ENCODE measurements at regions not wholly inside any gene's neighbourhood (a gene's known extent, or its start where the extent isn't known, plus 50 kb on each side); places are given as distances from the start of the nearest gene placed in this dataset.

GRCh38 chr13:85632526-85633195 lies 166.6 kb downstream of the SLITRK6 start:
- Histone ChIP-seq H3K27ac (no peak overlapping the region), H3K4me3 (no peak overlapping the region), H3K27me3 (no peaks in the 10 kb centered on the region), H3K4me1 (no peaks in the 10 kb centered on the region), H3K36me3 (no peaks in the 10 kb centered on the region), H3K9me3 (no peaks in the 10 kb centered on the region)
- no peak for TF ChIP-seq POLR2A (IDR thresholded peaks at IDR 0.05)
- TF ChIP-seq EP300 (IDR thresholded peaks at IDR 0.05): no peak
- TF ChIP-seq CTCF (IDR thresholded peaks at IDR 0.05): no peak
- no peak for TF ChIP-seq POLR2AphosphoS5 (IDR thresholded peaks at IDR 0.05)
- intact Hi-C loops (cut with DNase I; ENCODE audit: low total_unique reads): no loop called here
- DNase-seq: peak in 1 of 2 donors; percentile 21
- 50 to 57% (median 51%) methylated on average over 3 of the region's 3 CpGs for WGBS, 5 donors

GRCh38 chr13:85631801-85632200 lies 167.4 kb downstream of the SLITRK6 start:
- DNase-seq: no peak
- 66 to 88% (median 79%) methylated on average over 4 of the region's 4 CpGs for whole genome bisulfite sequencing, 5 donors
- TF ChIP-seq EP300 (IDR thresholded peaks at IDR 0.05): no peak
- Histone ChIP-seq H3K4me1 (no peaks in the 10 kb centered on the region), H3K36me3 (no peaks in the 10 kb centered on the region), H3K27me3 (no peaks in the 10 kb centered on the region), H3K9me3 (no peaks in the 10 kb centered on the region), H3K4me3 (no peak overlapping the region), H3K27ac (no peak overlapping the region)
- intact Hi-C loops (cut with DNase I; ENCODE audit: low total_unique reads): no loop called here

GRCh38 chr13:85626603-85627002 lies 172.6 kb downstream of the SLITRK6 start:
- TF ChIP-seq POLR2A (IDR thresholded peaks at IDR 0.05) (no peak), CTCF (IDR thresholded peaks at IDR 0.05) (no peak), POLR2AphosphoS5 (IDR thresholded peaks at IDR 0.05) (no peak), EP300 (IDR thresholded peaks at IDR 0.05) (no peak)
- no peaks in the 10 kb centered on the region for H3K27me3 ChIP-seq
- no peaks in the 10 kb centered on the region for H3K36me3 ChIP-seq
- WGBS, 5 donors: 87 to 94% (median 91%) methylated on average over 4 of the region's 4 CpGs
- intact Hi-C loops (cut with DNase I; ENCODE audit: low total_unique reads): no loop called here
- no peak overlapping the region for H3K4me3 ChIP-seq
- H3K27ac ChIP-seq: no peak overlapping the region
- H3K9me3 ChIP-seq: no peaks in the 10 kb centered on the region
- no peaks in the 10 kb centered on the region for H3K4me1 ChIP-seq
- no peak for DNase-seq

- intact Hi-C loops (cut with DNase I; ENCODE audit: low total_unique reads): no loop called here
- no peaks in the 10 kb centered on the region for H3K9me3 ChIP-seq
- 52 to 69% (median 57%) methylated on average over 2 of the region's 2 CpGs for WGBS, 5 donors
- no peak for DNase-seq
- TF ChIP-seq POLR2A (IDR thresholded peaks at IDR 0.05) (no peak), EP300 (IDR thresholded peaks at IDR 0.05) (no peak), POLR2AphosphoS5 (IDR thresholded peaks at IDR 0.05) (no peak), CTCF (IDR thresholded peaks at IDR 0.05) (no peak)
- H3K27ac ChIP-seq: no peak overlapping the region
- no peaks in the 10 kb centered on the region for H3K36me3 ChIP-seq
- H3K4me3 ChIP-seq: no peak overlapping the region
- H3K27me3 ChIP-seq: no peaks in the 10 kb centered on the region
- no peaks in the 10 kb centered on the region for H3K4me1 ChIP-seq
These were observed 179.9 kb downstream of the SLITRK6 start for GRCh38 chr13:85619321-85619720.

- no peak overlapping the region for H3K4me3 ChIP-seq
- no peaks in the 10 kb centered on the region for H3K27me3 ChIP-seq
- H3K4me1 ChIP-seq: no peaks in the 10 kb centered on the region
- intact Hi-C loops (cut with DNase I; ENCODE audit: low total_unique reads): no loop called here
- H3K9me3 ChIP-seq: no peaks in the 10 kb centered on the region
- no peak overlapping the region for H3K27ac ChIP-seq
- H3K36me3 ChIP-seq: no peaks in the 10 kb centered on the region
- DNase-seq: no peak
- 69 to 82% (median 78%) methylated on average over 5 of the region's 5 CpGs for WGBS, 5 donors
- TF ChIP-seq POLR2A (IDR thresholded peaks at IDR 0.05) (no peak), CTCF (IDR thresholded peaks at IDR 0.05) (no peak), EP300 (IDR thresholded peaks at IDR 0.05) (no peak), POLR2AphosphoS5 (IDR thresholded peaks at IDR 0.05) (no peak)
These were observed 180.7 kb downstream of the SLITRK6 start for GRCh38 chr13:85618521-85618920.

Data from stomach (tissue), 8 donors.